Fibroblast of the aortic adventitia (primary cell): ENCODE measurements at regions not wholly inside any gene's neighbourhood (a gene's known extent, or its start where the extent isn't known, plus 50 kb on each side); places are given as distances from the start of the nearest gene placed in this dataset.

Experiments used
- DNase-seq: peaks from one replicate; pipeline ENCODE4 v3.0.0-alpha.2; 2010; ENCODE audit warnings: low read depth
- H3K4me3 ChIP-seq: 2 replicates; pipeline ENCODE4 v1.5.1; 2011; ENCODE audit warnings: low read depth, mild to moderate bottlenecking, control low read depth, low read length, moderate library complexity
- CTCF ChIP-seq: IDR thresholded peaks from 2 replicates; pipeline ENCODE4 v1.5.1; 2011; ENCODE audit warnings: mild to moderate bottlenecking, low read length, control low read depth, inconsistent platforms; ENCODE audit not compliant: insufficient read depth

DNA sequence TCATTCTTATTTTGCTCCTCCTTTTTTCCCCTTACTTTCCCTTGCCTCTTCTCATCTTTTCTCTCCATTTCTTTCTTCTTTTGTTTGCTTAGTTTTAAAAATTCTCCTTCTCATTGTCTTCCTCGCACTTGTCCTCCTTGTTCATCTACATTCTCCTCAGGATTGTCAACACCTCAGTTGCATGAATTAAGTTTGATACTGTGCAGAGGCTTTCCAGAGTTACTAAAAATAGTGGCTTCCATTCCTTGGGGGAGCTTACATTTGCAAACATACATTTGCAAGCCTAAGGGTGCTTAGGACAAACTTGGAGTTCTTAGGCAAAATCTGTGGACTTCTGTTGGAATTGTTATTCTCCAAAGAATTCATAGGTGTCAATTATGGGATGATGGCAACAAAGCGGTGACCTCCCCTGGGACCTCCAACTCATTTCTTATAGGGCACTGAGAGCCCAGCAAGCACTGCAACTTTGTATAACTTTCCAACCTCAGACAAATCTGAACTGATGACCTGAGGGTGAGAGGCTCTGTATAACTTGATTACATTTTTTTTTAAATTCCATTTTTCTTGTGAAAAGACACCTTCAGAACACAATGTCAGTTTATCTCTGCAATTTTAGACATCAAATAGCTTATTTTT is 371.4 kb downstream of the TMEM38B start:
- no peak overlapping the region for H3K4me3 ChIP-seq
- no peak for TF ChIP-seq CTCF
- no peak for DNase-seq

- H3K4me3 ChIP-seq: no peak overlapping the region
- DNase-seq: no peak
- no peak for TF ChIP-seq CTCF
Observed at GRCh38 chr9:106066940-106067524, 372.7 kb downstream of the TMEM38B start.

- no peak for DNase-seq
- TF ChIP-seq CTCF: no peak
Observed at GRCh38 chr9:106069241-106069640, 374.9 kb downstream of the TMEM38B start.

DNA sequence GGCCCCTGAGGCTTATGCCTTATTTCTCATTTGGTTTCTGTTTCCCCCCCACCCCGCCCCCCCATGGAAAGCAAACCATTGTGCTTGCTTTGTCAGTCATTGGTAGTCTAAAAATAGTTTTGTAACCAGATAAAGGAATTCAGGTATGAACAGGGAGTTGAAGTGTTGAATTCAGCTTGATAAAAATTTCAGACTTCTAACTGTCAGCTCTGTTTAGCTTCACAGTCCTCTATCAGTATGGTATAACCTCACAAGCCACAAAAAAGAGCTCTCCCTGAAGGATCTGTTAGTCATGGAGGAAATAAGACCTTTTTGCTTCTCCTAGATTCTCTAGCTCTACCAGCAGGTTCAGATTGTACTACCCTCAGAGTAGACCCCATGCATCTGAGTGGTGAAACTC is 378.1 kb downstream of the TMEM38B start:
- no peak for TF ChIP-seq CTCF
- no peak for DNase-seq
- no peak overlapping the region for H3K4me3 ChIP-seq

More at GRCh38 chr9:106069241-106069640, 374.9 kb downstream of the TMEM38B start:
- H3K4me3 ChIP-seq: no peak overlapping the region

DNA sequence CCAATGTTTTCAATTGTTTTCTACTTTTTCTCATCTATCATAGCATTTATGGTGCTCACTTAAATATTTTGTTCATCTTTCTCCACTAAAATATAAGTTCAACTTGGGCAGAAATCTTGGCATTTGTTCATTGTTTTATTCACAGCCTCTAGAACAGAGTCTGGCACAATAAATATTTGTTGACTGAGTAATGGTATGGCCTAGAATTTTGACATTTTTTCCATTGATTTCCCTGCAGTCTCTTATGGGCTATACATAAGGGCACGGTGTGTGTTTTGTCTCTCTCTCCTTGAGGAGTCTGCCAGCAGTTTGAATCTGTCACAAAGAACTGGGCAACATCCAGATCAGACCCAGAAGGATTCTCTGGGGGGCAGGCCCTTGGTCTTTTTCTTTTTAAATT is 379.7 kb downstream of the TMEM38B start:
- H3K4me3 ChIP-seq: no peak overlapping the region
- no peak for TF ChIP-seq CTCF
- no peak for DNase-seq

GRCh38 chr9:106075236-106075959 is 381.1 kb downstream of the TMEM38B start:
- H3K4me3 ChIP-seq: no peak overlapping the region
- TF ChIP-seq CTCF: no peak
- no peak for DNase-seq
